ENCODE measurements at regions not wholly inside any gene's neighbourhood (a gene's known extent, or its start where the extent isn't known, plus 50 kb on each side); places are given as distances from the start of the nearest gene placed in this dataset.
"Not testable (repeated sequence)": the region's sequence is repeated elsewhere in the genome, so short reads cannot be mapped to it uniquely, and the experiment has no call there.

DNA sequence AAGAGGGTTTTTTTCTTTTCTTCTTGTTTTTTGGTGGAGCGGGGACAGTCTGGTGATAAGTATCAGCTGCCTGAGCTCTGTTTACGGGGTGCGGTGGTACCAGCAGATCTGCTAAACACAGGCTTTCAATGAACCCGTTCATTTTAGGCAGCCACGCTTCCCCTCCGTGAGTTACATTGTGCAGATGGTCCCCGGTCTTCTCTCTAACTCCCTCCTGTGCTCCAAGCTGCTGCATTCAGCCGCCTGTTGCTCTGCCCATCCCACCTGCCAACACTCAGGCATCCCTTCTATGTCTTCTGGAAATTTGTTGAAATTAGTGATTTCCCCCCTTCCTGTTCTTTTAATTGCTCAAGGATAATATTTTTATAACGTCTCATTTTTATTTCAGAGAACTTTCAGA is 82.1 kb upstream of the ELAC2 start:
- no peak overlapping the region for H3K27ac ChIP-seq
- TF ChIP-seq, protein P1, sequence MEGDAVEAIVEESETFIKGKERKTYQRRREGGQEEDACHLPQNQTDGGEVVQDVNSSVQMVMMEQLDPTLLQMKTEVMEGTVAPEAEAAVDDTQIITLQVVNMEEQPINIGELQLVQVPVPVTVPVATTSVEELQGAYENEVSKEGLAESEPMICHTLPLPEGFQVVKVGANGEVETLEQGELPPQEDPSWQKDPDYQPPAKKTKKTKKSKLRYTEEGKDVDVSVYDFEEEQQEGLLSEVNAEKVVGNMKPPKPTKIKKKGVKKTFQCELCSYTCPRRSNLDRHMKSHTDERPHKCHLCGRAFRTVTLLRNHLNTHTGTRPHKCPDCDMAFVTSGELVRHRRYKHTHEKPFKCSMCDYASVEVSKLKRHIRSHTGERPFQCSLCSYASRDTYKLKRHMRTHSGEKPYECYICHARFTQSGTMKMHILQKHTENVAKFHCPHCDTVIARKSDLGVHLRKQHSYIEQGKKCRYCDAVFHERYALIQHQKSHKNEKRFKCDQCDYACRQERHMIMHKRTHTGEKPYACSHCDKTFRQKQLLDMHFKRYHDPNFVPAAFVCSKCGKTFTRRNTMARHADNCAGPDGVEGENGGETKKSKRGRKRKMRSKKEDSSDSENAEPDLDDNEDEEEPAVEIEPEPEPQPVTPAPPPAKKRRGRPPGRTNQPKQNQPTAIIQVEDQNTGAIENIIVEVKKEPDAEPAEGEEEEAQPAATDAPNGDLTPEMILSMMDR (IDR thresholded peaks at IDR 0.05), result no peak
- no peak for TF ChIP-seq POLR2A (IDR thresholded peaks at IDR 0.05)
- no peak for DNase-seq
- no peaks in the 10 kb centered on the region for H3K27me3 ChIP-seq
- H3K4me3 ChIP-seq, result no peak overlapping the region
- H3K9me3 ChIP-seq, result no peaks in the 10 kb centered on the region
- 78 to 79% methylated on average over 9 of the region's 9 CpGs for WGBS, 2 donors
- no peaks in the 10 kb centered on the region for H3K36me3 ChIP-seq
- intact Hi-C loops (cut with DNase I), result no loop called here
- no peaks in the 10 kb centered on the region for H3K4me1 ChIP-seq

DNA sequence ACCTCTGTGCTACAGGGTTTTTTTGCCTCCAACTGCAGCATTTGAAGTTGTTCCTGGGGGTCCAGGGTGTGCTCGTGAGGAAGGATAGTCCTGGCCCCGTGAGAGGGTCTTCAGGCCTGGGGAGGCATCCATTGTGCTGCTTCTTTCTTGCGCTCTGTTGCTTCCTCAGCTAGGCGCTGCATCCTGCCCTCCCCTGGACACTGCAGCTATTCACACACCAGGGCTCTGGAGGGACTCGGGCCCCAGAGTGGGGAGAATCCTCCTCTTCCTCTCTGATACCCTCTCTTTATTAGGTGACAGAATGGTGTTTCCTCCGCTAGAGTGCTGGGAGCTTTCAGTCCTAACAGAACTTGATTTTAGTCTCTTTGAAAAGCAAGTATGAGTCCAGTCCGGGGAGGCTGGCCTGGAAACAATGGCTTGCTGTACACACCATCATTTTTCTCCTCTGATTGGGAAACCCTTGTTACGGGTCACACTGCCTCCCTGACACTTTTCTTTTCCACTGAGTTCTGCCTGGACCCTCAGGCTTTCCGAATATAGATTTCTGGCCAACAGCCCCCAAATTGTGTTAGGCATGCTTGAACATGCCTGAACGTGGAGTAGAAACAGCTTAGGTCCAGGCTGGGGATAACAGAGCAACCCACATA is 81.4 kb upstream of the ELAC2 start:
- WGBS, 2 donors, result 52 to 57% methylated on average over 8 to 10 of the region's 10 CpGs

DNA sequence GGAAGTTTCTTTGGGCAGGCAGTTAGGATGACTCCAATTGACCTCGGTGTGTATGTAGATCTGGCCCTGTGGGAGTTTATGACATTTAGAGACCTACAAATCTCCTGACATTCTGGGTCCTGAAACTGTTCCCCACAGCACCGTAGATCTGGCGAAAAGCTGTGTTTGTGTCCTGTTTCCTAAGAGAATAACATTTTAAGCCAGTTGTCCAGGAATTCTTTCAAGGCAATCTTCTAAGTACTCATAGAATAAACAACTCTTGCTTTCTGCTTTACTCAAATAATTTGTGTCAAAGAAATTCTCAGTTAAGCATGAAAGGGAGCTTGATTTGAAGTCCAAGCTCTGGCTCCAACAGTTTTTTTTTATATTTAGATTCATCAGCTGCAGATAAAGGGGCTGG is 78.5 kb upstream of the ELAC2 start:
- TF ChIP-seq, protein P1 (IDR thresholded peaks at IDR 0.05), result no peak
- TF ChIP-seq POLR2A (IDR thresholded peaks at IDR 0.05), result no peak
- Histone ChIP-seq H3K9me3 (no peaks in the 10 kb centered on the region), H3K36me3 (no peaks in the 10 kb centered on the region), H3K4me1 (no peaks in the 10 kb centered on the region), H3K4me3 (no peak overlapping the region), H3K27me3 (no peaks in the 10 kb centered on the region), H3K27ac (no peak overlapping the region)
- 69% methylated on average over 2 to 3 of the region's 3 CpGs for WGBS, 2 donors
- intact Hi-C loops (cut with DNase I), result no loop called here
- no peak for DNase-seq

More for the DNA sequence above, 81.4 kb upstream of the ELAC2 start:
- no peaks in the 10 kb centered on the region for H3K4me1 ChIP-seq
- no peaks in the 10 kb centered on the region for H3K27me3 ChIP-seq
- no peaks in the 10 kb centered on the region for H3K36me3 ChIP-seq
- no peaks in the 10 kb centered on the region for H3K9me3 ChIP-seq
- TF ChIP-seq, protein P1 (IDR thresholded peaks at IDR 0.05), result no peak
- no peak for TF ChIP-seq POLR2A (IDR thresholded peaks at IDR 0.05)
- intact Hi-C loops (cut with DNase I), result no loop called here
- no peak overlapping the region for H3K4me3 ChIP-seq
- H3K27ac ChIP-seq, result no peak overlapping the region
- no peak for DNase-seq

DNA sequence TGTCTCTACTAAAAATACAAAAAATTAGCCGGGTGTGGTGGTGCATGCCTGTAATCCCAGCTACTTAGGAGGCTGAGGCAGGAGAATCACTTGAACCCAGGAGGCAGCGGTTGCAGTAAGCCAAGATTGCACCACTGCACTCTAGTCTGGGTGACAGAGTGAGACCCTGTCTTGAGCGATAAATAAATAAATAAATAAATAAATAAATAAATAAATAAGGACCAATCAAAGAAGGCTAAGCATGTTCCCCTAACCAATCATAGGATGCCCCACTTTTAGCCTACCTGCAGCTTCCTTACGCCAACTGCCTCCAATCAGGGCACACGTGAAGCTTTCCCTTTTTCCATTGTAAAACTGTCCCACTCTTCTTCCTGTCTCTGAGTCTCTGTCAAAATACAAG is 74.2 kb upstream of the ELAC2 start:
- WGBS, 2 donors, result 74 to 82% methylated on average over 5 of the region's 5 CpGs
- intact Hi-C loops (cut with DNase I), result not testable (repeated sequence)

DNA sequence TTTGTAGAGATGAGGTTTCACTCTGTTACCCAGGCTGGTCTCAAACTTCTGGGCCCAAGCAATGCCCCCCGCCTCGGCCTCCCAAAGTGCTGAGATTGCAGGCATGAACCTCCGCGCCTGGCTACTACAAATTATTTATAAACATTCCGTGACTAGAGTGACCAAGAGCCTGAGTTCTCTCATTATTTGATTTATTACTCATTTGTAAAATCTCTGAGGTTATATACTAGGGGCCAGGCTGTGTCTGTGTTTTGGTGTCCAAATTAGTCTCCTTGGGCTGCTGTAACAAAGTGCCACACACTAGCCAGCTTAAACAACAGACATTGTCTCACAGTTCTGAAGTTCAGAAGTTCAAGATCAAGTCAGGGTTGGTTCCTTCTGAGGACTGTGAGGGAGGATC is 70.8 kb upstream of the ELAC2 start:
- no peak overlapping the region for H3K4me3 ChIP-seq
- peaks cover 0 to 4% (median 0%) of the 10 kb centered on the region in 4 donors for H3K27me3 ChIP-seq
- peaks cover 0 to 6% (median 0%) of the 10 kb centered on the region in 3 donors for H3K4me1 ChIP-seq
- 53 to 71% methylated on average over 3 to 5 of the region's 5 CpGs for WGBS, 2 donors
- no peaks in the 10 kb centered on the region for H3K36me3 ChIP-seq
- intact Hi-C loops (cut with DNase I), result no loop called here
- DNase-seq, result no peak
- H3K27ac ChIP-seq, result no peak overlapping the region
- TF ChIP-seq POLR2A (IDR thresholded peaks at IDR 0.05), result no peak
- TF ChIP-seq, protein P1 (IDR thresholded peaks at IDR 0.05), result no peak
- H3K9me3 ChIP-seq, result no peaks in the 10 kb centered on the region

More for the DNA sequence above, 74.2 kb upstream of the ELAC2 start:
- not testable (repeated sequence) for H3K4me3 ChIP-seq, H3K36me3 ChIP-seq, DNase-seq, H3K4me1 ChIP-seq, H3K9me3 ChIP-seq, H3K27me3 ChIP-seq, H3K27ac ChIP-seq

DNA sequence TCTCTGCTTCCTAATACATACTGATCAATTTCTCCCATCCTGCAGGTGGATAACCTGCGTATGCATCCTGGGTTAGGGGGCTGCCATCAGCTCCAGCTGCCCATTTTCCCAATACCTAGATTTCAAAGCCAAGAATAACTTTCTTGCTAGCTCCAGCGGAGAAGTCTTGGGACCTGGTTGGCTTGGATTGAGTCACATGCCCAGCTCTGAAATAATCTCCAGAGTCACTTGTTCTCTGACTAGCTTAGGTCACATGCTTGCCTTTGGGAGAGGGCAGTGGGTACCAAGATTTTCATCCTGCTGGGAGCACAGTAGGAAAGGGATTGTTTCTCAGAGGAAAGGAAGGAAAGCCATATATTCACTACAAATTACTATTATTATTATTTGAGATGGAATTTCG is 70.0 kb upstream of the ELAC2 start:
- no peak overlapping the region for H3K4me3 ChIP-seq
- H3K9me3 ChIP-seq, result no peaks in the 10 kb centered on the region
- DNase-seq, result no peak
- 84 to 85% methylated on average over 3 of the region's 3 CpGs for whole genome bisulfite sequencing, 2 donors
- H3K27ac ChIP-seq, result no peak overlapping the region
- H3K4me1 ChIP-seq, result peaks cover 0 to 6% (median 0%) of the 10 kb centered on the region in 3 donors
- TF ChIP-seq, protein P1 (IDR thresholded peaks at IDR 0.05), result no peak
- TF ChIP-seq POLR2A (IDR thresholded peaks at IDR 0.05), result no peak
- H3K27me3 ChIP-seq, result peaks cover 0 to 4% (median 0%) of the 10 kb centered on the region in 4 donors
- intact Hi-C loops (cut with DNase I), result no loop called here
- no peaks in the 10 kb centered on the region for H3K36me3 ChIP-seq

Measured in esophagus squamous epithelium (tissue), 5 donors.